HFFc6 (cell line): ENCODE measurements at regions not wholly inside any gene's neighbourhood (a gene's known extent, or its start where the extent isn't known, plus 50 kb on each side); places are given as distances from the start of the nearest gene placed in this dataset.

Experiments
- DNase-seq: peaks from one replicate; pipeline ENCODE4 v3.0.0-alpha.2; 2018
- H3K27ac Mint-ChIP-seq: 2 replicates; pipeline ENCODE4 v1.8.0; 2020; ENCODE audit warnings: mild to moderate bottlenecking, mixed read lengths
- H3K27me3 Mint-ChIP-seq: 2 replicates; pipeline ENCODE4 v1.8.0; 2021; ENCODE audit warnings: mild to moderate bottlenecking, moderate library complexity, mixed read lengths; ENCODE audit not compliant: insufficient read depth
- H3K36me3 Mint-ChIP-seq: 2 replicates; pipeline ENCODE4 v1.8.0; 2021; ENCODE audit warnings: low read depth, mixed read lengths
- H3K4me1 Mint-ChIP-seq: 2 replicates; pipeline ENCODE4 v1.8.0; 2020; ENCODE audit warnings: low read depth, mixed read lengths
- H3K4me3 Mint-ChIP-seq: 2 replicates; pipeline ENCODE4 v1.8.0; 2020; ENCODE audit warnings: mild to moderate bottlenecking, moderate library complexity, mixed read lengths
- H3K9me3 Mint-ChIP-seq: 2 replicates; pipeline ENCODE4 v1.8.0; 2020; ENCODE audit warnings: mild to moderate bottlenecking, mixed read lengths
- CTCF ChIP-seq: fragments of 200-600 bp; sonication (generic); IDR thresholded peaks from 2 replicates; pipeline ENCODE4 v1.5.0; 2021; ENCODE audit warnings: antibody characterized with exemption, mild to moderate bottlenecking

GRCh38 chrX:150127216-150127615 lies 188.9 kb upstream of the EOLA2 start:
- Mint-ChIP-seq H3K36me3 (no peaks in the 10 kb centered on the region), H3K27me3 (peaks cover 3% of the 10 kb centered on the region; the same call in 1 of the 2 replicates), H3K9me3 (no peaks in the 10 kb centered on the region), H3K4me1 (peaks cover 7% of the 10 kb centered on the region), H3K27ac (no peak overlapping the region), H3K4me3 (no peak overlapping the region)
- DNase-seq, result no peak
- TF ChIP-seq CTCF, result no peak

- Mint-ChIP-seq H3K27me3 (no peaks in the 10 kb centered on the region), H3K4me1 (peaks cover 12% of the 10 kb centered on the region), H3K27ac (no peak overlapping the region), H3K4me3 (no peak overlapping the region), H3K9me3 (peaks cover 8% of the 10 kb centered on the region; the same call in 1 of the 2 replicates), H3K36me3 (no peaks in the 10 kb centered on the region)
- no peak for DNase-seq
- no peak for TF ChIP-seq CTCF
Measured at GRCh38 chrX:150143721-150144440, 205.6 kb upstream of the EOLA2 start.

GRCh38 chrX:150146271-150146896 lies 208.1 kb upstream of the EOLA2 start:
- H3K27me3 Mint-ChIP-seq, result no peaks in the 10 kb centered on the region
- H3K4me3 Mint-ChIP-seq, result no peak overlapping the region
- no peak for TF ChIP-seq CTCF
- peaks cover 8% of the 10 kb centered on the region; the same call in 1 of the 2 replicates for H3K9me3 Mint-ChIP-seq
- no peak for DNase-seq
- peaks cover 7% of the 10 kb centered on the region for H3K4me1 Mint-ChIP-seq
- H3K36me3 Mint-ChIP-seq, result no peaks in the 10 kb centered on the region
- no peak overlapping the region for H3K27ac Mint-ChIP-seq

GRCh38 chrX:150148749-150149672 lies 210.7 kb upstream of the EOLA2 start:
- Mint-ChIP-seq H3K27ac (no peak overlapping the region; the same call in 1 of the 2 replicates), H3K4me3 (no peak overlapping the region), H3K27me3 (no peaks in the 10 kb centered on the region; the same call in 1 of the 2 replicates), H3K9me3 (no peaks in the 10 kb centered on the region), H3K36me3 (no peaks in the 10 kb centered on the region), H3K4me1 (peaks cover 7% of the 10 kb centered on the region)
- TF ChIP-seq CTCF, result no peak
- DNase-seq, result peak; percentile 6

GRCh38 chrX:150150076-150150779 lies 211.9 kb upstream of the EOLA2 start:
- H3K36me3 Mint-ChIP-seq, result no peaks in the 10 kb centered on the region
- no peak overlapping the region for H3K27ac Mint-ChIP-seq
- no peak for DNase-seq
- no peaks in the 10 kb centered on the region for H3K9me3 Mint-ChIP-seq
- peaks cover 13% of the 10 kb centered on the region for H3K4me1 Mint-ChIP-seq
- no peaks in the 10 kb centered on the region; the same call in 1 of the 2 replicates for H3K27me3 Mint-ChIP-seq
- no peak overlapping the region for H3K4me3 Mint-ChIP-seq
- no peak for TF ChIP-seq CTCF
